ENCODE measurements at regions not wholly inside any gene's neighbourhood (a gene's known extent, or its start where the extent isn't known, plus 50 kb on each side); places are given as distances from the start of the nearest gene placed in this dataset.

DNA sequence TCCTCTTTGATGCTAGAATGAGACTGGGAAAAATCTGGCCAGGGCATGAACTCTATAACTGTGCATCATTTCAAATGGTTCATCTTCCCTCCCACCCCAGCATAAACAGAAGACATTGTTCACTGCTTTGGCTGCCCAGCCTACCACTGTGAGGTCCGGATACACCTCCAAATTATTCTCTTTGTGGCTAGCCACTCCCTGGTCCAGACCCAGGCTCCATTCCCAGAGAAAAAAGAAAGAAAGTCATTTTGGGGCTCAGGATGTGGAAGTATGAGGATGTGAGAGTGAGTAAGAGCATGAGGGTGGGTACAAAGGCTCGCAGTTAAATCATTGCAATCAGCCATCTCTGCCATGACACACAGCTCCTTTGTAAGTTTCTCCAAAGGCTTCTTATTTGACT lies 559.2 kb downstream of the PSAT1 start:
- Histone ChIP-seq H3K36me3 (ENCODE audit: control insufficient read depth, insufficient read depth, low read length) (no peaks in the 10 kb centered on the region), H3K9me3 (ENCODE audit: control insufficient read depth, low read length) (no peaks in the 10 kb centered on the region), H3K4me1 (ENCODE audit: control insufficient read depth, insufficient read depth, low read length) (no peaks in the 10 kb centered on the region), H3K4me3 (ENCODE audit: insufficient read depth, low read depth, low read length) (no peak overlapping the region), H3K27ac (ENCODE audit: insufficient read depth, low read depth, low read length, poor library complexity, severe bottlenecking) (no peak overlapping the region), H3K27me3 (ENCODE audit: control insufficient read depth, insufficient read depth, low read length, poor library complexity, severe bottlenecking) (no peaks in the 10 kb centered on the region)
- WGBS, 2 experiments = 93 to 94% methylated on average over 2 of the region's 2 CpGs

DNA sequence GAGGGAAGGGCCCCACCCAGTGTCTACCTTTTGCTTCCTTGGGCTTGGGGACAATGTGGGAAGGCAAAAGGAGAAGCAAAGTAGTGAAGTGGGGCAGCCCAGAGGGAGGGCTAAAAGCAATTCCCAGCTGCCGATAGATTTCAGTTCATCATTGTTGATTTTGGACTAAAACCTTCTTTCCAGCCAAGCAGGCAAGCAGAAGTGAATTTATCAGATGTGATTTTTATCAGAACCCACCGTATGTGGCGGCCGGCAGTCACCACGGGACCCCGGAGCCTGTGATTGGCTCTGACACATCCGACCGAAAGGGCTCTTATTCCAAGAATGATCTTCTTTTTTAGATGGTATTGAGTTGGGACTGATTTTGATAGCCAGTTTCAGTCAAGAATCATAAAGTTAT lies 559.9 kb downstream of the PSAT1 start:
- H3K27ac ChIP-seq (ENCODE audit: insufficient read depth, low read depth, low read length, poor library complexity, severe bottlenecking) = no peak overlapping the region
- H3K4me3 ChIP-seq (ENCODE audit: insufficient read depth, low read depth, low read length) = no peak overlapping the region
- 93 to 96% methylated on average over 8 of the region's 8 CpGs for WGBS, 2 experiments
- H3K36me3 ChIP-seq (ENCODE audit: control insufficient read depth, insufficient read depth, low read length) = no peaks in the 10 kb centered on the region
- no peaks in the 10 kb centered on the region for H3K27me3 ChIP-seq (ENCODE audit: control insufficient read depth, insufficient read depth, low read length, poor library complexity, severe bottlenecking)
- H3K4me1 ChIP-seq (ENCODE audit: control insufficient read depth, insufficient read depth, low read length) = no peaks in the 10 kb centered on the region
- H3K9me3 ChIP-seq (ENCODE audit: control insufficient read depth, low read length) = no peaks in the 10 kb centered on the region

DNA sequence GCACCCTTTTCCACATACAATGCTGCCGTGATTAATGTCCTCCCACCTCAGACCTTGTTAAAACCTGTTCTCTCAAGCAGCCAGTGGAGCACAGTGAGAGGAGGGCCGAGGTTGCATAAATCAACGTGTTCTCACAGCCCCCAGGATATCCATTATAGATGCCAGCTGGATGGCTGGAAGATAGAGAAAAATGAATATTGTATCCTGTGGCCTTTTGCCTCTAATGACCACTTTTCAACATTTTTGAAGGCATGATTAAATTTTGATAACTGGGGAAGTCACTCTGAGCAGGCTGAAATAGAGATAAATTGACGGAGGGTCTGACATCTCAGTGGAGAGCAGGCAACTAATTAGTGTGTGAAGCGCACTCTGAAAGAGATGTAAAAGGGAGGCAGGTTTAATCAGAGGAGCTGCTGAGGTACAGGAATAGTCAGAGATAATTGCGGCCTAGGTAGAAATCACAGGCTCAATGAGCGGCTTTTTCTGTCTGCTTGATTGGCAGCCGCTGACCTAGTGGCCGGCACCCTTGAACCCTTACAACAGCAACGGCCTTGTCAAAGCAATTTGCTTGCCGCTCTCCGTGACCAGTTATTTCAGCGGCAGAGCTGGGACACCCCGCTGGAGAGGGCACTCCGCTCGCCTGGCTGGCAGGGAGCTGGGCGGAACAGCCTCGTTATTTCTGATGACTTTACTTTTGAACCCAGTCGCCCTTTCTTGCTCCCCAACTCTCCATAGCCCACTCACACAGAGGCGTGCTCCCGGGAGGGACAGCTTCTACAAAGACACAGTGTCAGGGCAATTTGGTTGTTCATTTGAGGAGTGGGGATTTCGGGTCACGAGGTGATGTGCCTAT lies 560.7 kb downstream of the PSAT1 start:
- Histone ChIP-seq H3K36me3 (ENCODE audit: control insufficient read depth, insufficient read depth, low read length) (no peaks in the 10 kb centered on the region), H3K4me1 (ENCODE audit: control insufficient read depth, insufficient read depth, low read length) (no peaks in the 10 kb centered on the region), H3K4me3 (ENCODE audit: insufficient read depth, low read depth, low read length) (no peak overlapping the region), H3K9me3 (ENCODE audit: control insufficient read depth, low read length) (no peaks in the 10 kb centered on the region), H3K27me3 (ENCODE audit: control insufficient read depth, insufficient read depth, low read length, poor library complexity, severe bottlenecking) (no peaks in the 10 kb centered on the region), H3K27ac (ENCODE audit: insufficient read depth, low read depth, low read length, poor library complexity, severe bottlenecking) (peak overlapping the region; percentile 52)
- 87 to 89% methylated on average over 23 of the region's 23 CpGs for WGBS, 2 experiments

DNA sequence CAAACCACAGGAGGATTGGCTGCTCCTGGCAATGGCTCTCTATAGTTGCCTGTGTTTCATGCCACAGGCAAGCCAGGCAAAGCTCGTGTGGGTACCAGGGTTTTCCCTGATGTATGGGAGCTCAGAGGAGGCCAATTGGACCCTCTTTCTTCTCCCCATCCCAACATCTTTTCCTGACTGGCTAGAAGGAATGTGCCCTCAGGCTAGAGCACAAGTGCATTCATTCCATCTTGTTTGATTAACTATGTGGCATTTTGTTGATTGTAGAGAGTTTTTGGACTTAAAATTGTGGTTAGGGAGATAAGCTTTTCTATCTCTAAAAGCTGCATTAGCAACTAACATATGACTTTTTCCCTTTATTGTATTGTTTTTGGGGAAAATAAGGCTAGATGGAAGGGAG lies 561.3 kb downstream of the PSAT1 start:
- Histone ChIP-seq H3K4me1 (ENCODE audit: control insufficient read depth, insufficient read depth, low read length) (no peaks in the 10 kb centered on the region), H3K36me3 (ENCODE audit: control insufficient read depth, insufficient read depth, low read length) (no peaks in the 10 kb centered on the region), H3K27ac (ENCODE audit: insufficient read depth, low read depth, low read length, poor library complexity, severe bottlenecking) (peak overlapping the region; percentile 52), H3K9me3 (ENCODE audit: control insufficient read depth, low read length) (no peaks in the 10 kb centered on the region), H3K27me3 (ENCODE audit: control insufficient read depth, insufficient read depth, low read length, poor library complexity, severe bottlenecking) (no peaks in the 10 kb centered on the region), H3K4me3 (ENCODE audit: insufficient read depth, low read depth, low read length) (no peak overlapping the region)
- WGBS, 2 experiments = 83 to 96% methylated on average over 1 of the region's 1 CpG

DNA sequence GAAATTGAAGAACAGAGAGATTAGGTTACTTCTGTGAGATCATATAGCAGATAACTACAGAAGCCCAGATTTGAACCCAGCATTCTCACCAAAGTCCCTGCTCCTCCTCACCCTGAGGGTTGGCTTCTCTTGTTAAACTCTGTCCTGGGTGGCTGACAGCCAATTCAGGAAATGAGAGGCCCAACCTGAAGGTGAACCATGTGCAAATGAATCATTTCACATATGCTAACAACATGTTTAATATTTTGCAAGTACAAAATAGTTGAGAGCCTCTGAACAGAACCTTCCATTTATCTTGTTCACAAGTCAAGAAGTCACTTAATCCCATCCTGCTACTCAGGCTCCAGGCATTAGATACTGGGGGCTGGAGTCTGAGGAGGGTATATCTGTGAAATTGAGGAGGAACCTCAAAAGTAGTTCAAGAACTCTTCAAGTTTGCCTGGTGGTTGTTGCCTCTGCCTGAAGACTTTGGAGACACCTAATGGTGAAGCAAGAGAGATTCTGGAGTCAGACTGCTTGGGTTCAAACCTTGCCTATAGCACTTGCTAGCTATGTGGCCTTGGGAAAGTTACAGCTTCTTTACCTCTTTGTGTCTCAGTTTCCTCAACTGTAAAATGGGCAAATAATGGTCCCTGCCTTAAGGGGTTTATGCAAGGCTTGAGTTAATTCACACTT lies 564.0 kb downstream of the PSAT1 start:
- no peaks in the 10 kb centered on the region for H3K27me3 ChIP-seq (ENCODE audit: control insufficient read depth, insufficient read depth, low read length, poor library complexity, severe bottlenecking)
- H3K27ac ChIP-seq (ENCODE audit: insufficient read depth, low read depth, low read length, poor library complexity, severe bottlenecking) = no peak overlapping the region
- no peaks in the 10 kb centered on the region for H3K9me3 ChIP-seq (ENCODE audit: control insufficient read depth, low read length)
- H3K4me3 ChIP-seq (ENCODE audit: insufficient read depth, low read depth, low read length) = no peak overlapping the region
- H3K4me1 ChIP-seq (ENCODE audit: control insufficient read depth, insufficient read depth, low read length) = no peaks in the 10 kb centered on the region
- no peaks in the 10 kb centered on the region for H3K36me3 ChIP-seq (ENCODE audit: control insufficient read depth, insufficient read depth, low read length)

DNA sequence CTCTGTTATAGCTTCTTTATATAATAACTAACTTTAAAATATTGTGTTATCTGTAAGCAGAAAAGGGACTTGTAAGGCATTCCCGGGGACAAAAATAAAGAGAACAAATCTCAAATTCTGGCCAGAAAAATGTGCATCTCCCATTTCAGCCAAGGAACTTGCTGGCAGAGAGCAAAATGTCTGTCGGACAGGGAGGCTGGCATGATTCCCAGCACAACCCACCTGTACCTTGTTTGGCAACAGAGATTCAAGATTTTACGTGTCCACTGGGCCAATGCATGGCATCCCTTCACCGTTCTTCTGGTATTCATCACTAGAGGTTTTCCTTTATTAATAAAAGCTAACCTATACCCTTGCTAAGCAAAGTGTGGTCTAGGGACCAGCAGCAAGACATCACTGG lies 566.6 kb downstream of the PSAT1 start:
- Histone ChIP-seq H3K36me3 (ENCODE audit: control insufficient read depth, insufficient read depth, low read length) (no peaks in the 10 kb centered on the region), H3K9me3 (ENCODE audit: control insufficient read depth, low read length) (no peaks in the 10 kb centered on the region), H3K27me3 (ENCODE audit: control insufficient read depth, insufficient read depth, low read length, poor library complexity, severe bottlenecking) (no peaks in the 10 kb centered on the region), H3K4me3 (ENCODE audit: insufficient read depth, low read depth, low read length) (no peak overlapping the region), H3K4me1 (ENCODE audit: control insufficient read depth, insufficient read depth, low read length) (no peaks in the 10 kb centered on the region), H3K27ac (ENCODE audit: insufficient read depth, low read depth, low read length, poor library complexity, severe bottlenecking) (no peak overlapping the region)
- 83 to 87% methylated on average over 4 of the region's 4 CpGs for WGBS, 2 experiments

DNA sequence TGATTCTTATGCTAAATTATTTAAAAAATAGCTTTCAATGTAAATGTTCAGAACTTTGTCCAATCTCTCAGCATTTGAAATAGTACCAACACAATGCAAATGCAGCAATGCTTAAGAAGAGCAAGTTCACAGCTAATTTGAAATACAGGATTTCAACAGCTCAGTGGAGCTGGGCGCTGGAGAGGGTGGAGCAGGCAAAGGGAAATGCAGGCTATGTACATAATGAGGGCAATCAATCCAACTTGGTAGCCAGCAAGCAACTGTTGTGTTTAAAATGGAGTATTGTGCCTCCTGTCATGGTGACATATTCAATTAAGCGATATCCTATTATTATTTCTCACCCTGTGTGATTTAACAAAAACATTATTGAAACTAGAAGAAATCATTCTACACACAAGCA lies 568.8 kb downstream of the PSAT1 start:
- WGBS, 2 experiments = 73% methylated on average over 1 of the region's 2 CpGs
- no peaks in the 10 kb centered on the region for H3K27me3 ChIP-seq (ENCODE audit: control insufficient read depth, insufficient read depth, low read length, poor library complexity, severe bottlenecking)
- H3K27ac ChIP-seq (ENCODE audit: insufficient read depth, low read depth, low read length, poor library complexity, severe bottlenecking) = no peak overlapping the region
- no peaks in the 10 kb centered on the region for H3K36me3 ChIP-seq (ENCODE audit: control insufficient read depth, insufficient read depth, low read length)
- no peaks in the 10 kb centered on the region for H3K9me3 ChIP-seq (ENCODE audit: control insufficient read depth, low read length)
- no peak overlapping the region for H3K4me3 ChIP-seq (ENCODE audit: insufficient read depth, low read depth, low read length)
- H3K4me1 ChIP-seq (ENCODE audit: control insufficient read depth, insufficient read depth, low read length) = no peaks in the 10 kb centered on the region

DNA sequence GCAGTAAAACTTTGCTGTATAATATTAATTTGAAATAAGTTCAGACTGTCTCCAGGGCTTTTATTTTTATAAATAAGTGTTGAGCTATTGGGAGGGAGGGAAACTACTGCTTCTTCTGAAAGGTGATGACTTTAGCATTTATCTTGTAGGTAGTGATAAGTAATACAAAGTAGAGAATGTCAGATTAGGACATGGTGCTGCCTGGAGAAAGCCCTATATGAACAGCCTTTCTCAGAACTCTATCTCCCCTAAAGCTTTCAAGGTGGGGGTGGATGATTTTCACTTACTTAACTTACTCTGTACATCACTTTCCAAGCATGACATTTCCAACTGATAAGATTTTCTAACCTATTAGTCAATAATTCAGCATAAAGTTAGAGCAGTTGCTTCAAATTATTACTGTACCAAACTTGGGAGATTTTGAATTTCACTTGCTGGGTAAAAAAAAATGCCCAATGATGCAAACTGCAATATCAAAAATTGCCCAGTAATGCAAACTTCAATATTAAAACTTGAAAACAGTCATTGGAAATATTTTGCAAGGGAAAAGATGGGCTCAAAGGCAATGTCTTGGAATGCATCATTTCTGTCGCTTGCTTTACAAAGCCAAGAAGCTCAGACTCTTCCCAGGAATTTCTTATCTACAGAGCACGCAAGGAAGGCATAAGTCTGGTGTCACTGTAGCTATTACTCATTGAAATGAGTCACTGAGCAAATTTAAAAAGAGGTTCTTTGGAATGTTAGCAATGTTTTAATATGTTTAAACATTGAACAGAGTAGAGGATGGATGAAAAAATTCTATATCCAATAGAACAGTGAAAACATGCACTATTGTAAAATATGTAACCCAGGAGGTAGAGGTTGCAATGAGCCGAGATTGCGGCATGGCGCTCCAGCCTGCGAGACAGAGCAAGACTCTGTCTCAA lies 569.5 kb downstream of the PSAT1 start:
- no peaks in the 10 kb centered on the region for H3K4me1 ChIP-seq (ENCODE audit: control insufficient read depth, insufficient read depth, low read length)
- H3K27me3 ChIP-seq (ENCODE audit: control insufficient read depth, insufficient read depth, low read length, poor library complexity, severe bottlenecking) = no peaks in the 10 kb centered on the region
- WGBS, 2 experiments = 94 to 96% methylated on average over 2 of the region's 6 CpGs
- no peak overlapping the region for H3K4me3 ChIP-seq (ENCODE audit: insufficient read depth, low read depth, low read length)
- H3K36me3 ChIP-seq (ENCODE audit: control insufficient read depth, insufficient read depth, low read length) = no peaks in the 10 kb centered on the region
- no peak overlapping the region for H3K27ac ChIP-seq (ENCODE audit: insufficient read depth, low read depth, low read length, poor library complexity, severe bottlenecking)
- no peaks in the 10 kb centered on the region for H3K9me3 ChIP-seq (ENCODE audit: control insufficient read depth, low read length)

DNA sequence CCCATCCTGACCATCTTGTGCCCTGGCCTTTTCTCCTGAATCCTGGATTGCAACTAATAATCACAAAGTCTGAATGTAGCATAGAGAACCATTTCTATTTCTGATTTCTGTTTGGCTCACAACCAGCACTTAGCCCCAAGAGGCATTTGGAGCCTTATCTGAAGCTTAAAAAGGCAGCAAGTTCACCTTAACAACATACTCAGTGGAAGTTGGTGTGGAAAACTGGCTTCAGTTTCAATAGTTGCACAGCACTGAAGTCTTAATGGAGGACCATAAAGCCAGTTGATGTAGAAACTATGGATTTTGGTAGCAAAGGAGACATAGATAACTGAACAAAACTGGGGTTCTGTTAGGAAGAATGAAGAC lies 574.1 kb downstream of the PSAT1 start:
- Histone ChIP-seq H3K27ac (ENCODE audit: insufficient read depth, low read depth, low read length, poor library complexity, severe bottlenecking) (no peak overlapping the region), H3K4me1 (ENCODE audit: control insufficient read depth, insufficient read depth, low read length) (no peaks in the 10 kb centered on the region), H3K9me3 (ENCODE audit: control insufficient read depth, low read length) (no peaks in the 10 kb centered on the region), H3K4me3 (ENCODE audit: insufficient read depth, low read depth, low read length) (no peak overlapping the region), H3K36me3 (ENCODE audit: control insufficient read depth, insufficient read depth, low read length) (no peaks in the 10 kb centered on the region), H3K27me3 (ENCODE audit: control insufficient read depth, insufficient read depth, low read length, poor library complexity, severe bottlenecking) (no peaks in the 10 kb centered on the region)
